Hepatocyte (in vitro differentiated cells): ENCODE measurements at regions not wholly inside any gene's neighbourhood (a gene's known extent, or its start where the extent isn't known, plus 50 kb on each side); places are given as distances from the start of the nearest gene placed in this dataset.

Experiments used
- CTCF ChIP-seq: fragments of 200-600 bp; sonication (generic); IDR thresholded peaks from 2 replicates; pipeline ENCODE4 v1.5.1; 2016; ENCODE audit warnings: antibody characterized with exemption, mild to moderate bottlenecking; ENCODE audit not compliant: poor library complexity
- EZH2 ChIP-seq: fragments of 200-600 bp; sonication (generic); IDR thresholded peaks from 2 replicates; pipeline ENCODE4 v1.6.1; 2016; ENCODE audit warnings: antibody characterized with exemption, mild to moderate bottlenecking, borderline replicate concordance

- TF ChIP-seq EZH2 (no peak), CTCF (no peak)
Observed at GRCh38 chr21:17435565-17436543, 77.0 kb upstream of the CXADR start.
